KBM-7 (cell line): ENCODE measurements at regions not wholly inside any gene's neighbourhood (a gene's known extent, or its start where the extent isn't known, plus 50 kb on each side); places are given as distances from the start of the nearest gene placed in this dataset.

ENCODE experiments used
- DNase-seq: peaks from one replicate; pipeline ENCODE4 v3.0.0-alpha.2; 2015
- in situ Hi-C: fragments of 300-500 bp; cut with MboI; formaldehyde crosslinking; loops from 2 replicates; pipeline ENCODE4 v1.14.3; 2020; ENCODE audit warnings: low sequenced_read_pairs, low pct_unique_long_range_greater_than_20kb, mixed read lengths

GRCh38 chr5:33367416-33367815, 73.3 kb upstream of the TARS1 start:
- in situ Hi-C loops, result no loop called here

GRCh38 chr5:33369485-33370465, 71.0 kb upstream of the TARS1 start:
- in situ Hi-C loops, result no loop called here
- peak; percentile 36 for DNase-seq

More at GRCh38 chr5:33367416-33367815, 73.3 kb upstream of the TARS1 start:
- DNase-seq, result peak; percentile 69

GRCh38 chr5:33370466-33370859, 70.3 kb upstream of the TARS1 start:
- DNase-seq, result no peak
- in situ Hi-C loops, result no loop called here

- in situ Hi-C loops, result no loop called here
- no peak for DNase-seq
Measured at GRCh38 chr5:33371660-33372059, 69.1 kb upstream of the TARS1 start.

GRCh38 chr5:33372721-33373472, 67.9 kb upstream of the TARS1 start:
- peak; percentile 32 for DNase-seq
- in situ Hi-C loops, result no loop called here

- in situ Hi-C loops, result loop anchor here (25.0 kb wide), 2 partner anchors 414 to 689 kb away; no protein-coding TSS in a partner anchor
- DNase-seq, result no peak
Measured at GRCh38 chr5:33375900-33376299, 64.9 kb upstream of the TARS1 start.

GRCh38 chr5:33379757-33380156, 61.0 kb upstream of the TARS1 start:
- in situ Hi-C loops, result loop anchor here (25.0 kb wide), 2 partner anchors 417 to 692 kb away; no protein-coding TSS in a partner anchor
- peak; percentile 89 for DNase-seq

- in situ Hi-C loops, result loop anchor here (25.0 kb wide), 2 partner anchors 419 to 694 kb away; no protein-coding TSS in a partner anchor
- DNase-seq, result no peak
Measured at GRCh38 chr5:33381243-33381642, 59.5 kb upstream of the TARS1 start.
